ENCODE measurements at regions not wholly inside any gene's neighbourhood (a gene's known extent, or its start where the extent isn't known, plus 50 kb on each side); places are given as distances from the start of the nearest gene placed in this dataset.

DNA sequence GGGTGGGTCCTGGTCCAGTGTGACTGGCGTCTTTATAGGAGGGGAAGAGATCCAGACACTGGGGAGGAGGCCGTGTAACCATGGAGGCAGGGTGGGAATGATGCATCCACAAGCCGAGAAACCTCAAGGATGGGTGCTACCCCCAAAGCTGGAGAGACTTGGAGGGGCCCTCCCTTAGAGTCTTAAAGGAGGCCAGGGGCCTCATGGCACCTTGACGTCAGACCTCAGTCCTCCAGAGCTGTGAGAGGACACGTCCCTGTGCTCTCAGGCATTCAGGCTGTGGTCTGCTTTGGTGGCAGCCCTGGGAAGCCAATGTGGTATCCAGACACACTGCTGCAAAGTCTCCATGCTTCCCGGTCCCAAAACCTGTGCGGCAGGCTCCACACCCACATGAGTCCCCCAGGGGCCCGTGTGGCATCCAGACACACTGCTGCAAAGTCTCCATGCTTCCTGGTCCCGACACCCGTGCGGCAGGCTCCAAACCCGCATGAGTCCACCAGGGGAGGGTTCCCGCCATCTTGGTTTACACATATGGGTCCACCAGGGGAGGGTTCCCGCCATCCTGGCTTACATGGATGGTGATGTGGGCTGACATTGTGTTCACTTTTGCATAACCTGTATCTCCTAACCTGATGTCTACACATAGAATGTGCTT, 278.0 kb downstream of the SMOC2 start:
- no peak overlapping the region for H3K4me3 Mint-ChIP-seq
- TF ChIP-seq, protein P1, sequence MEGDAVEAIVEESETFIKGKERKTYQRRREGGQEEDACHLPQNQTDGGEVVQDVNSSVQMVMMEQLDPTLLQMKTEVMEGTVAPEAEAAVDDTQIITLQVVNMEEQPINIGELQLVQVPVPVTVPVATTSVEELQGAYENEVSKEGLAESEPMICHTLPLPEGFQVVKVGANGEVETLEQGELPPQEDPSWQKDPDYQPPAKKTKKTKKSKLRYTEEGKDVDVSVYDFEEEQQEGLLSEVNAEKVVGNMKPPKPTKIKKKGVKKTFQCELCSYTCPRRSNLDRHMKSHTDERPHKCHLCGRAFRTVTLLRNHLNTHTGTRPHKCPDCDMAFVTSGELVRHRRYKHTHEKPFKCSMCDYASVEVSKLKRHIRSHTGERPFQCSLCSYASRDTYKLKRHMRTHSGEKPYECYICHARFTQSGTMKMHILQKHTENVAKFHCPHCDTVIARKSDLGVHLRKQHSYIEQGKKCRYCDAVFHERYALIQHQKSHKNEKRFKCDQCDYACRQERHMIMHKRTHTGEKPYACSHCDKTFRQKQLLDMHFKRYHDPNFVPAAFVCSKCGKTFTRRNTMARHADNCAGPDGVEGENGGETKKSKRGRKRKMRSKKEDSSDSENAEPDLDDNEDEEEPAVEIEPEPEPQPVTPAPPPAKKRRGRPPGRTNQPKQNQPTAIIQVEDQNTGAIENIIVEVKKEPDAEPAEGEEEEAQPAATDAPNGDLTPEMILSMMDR (conservative IDR thresholded peaks at IDR 0.05) = no peak
- peaks cover 8% of the 10 kb centered on the region for H3K27me3 Mint-ChIP-seq
- no peak for DNase-seq (ENCODE audit: extremely low spot score, unreplicated experiment)
- no peaks in the 10 kb centered on the region for H3K4me1 Mint-ChIP-seq (ENCODE audit: unreplicated experiment)
- no peak overlapping the region for H3K27ac Mint-ChIP-seq
- no peaks in the 10 kb centered on the region for H3K36me3 Mint-ChIP-seq
- peaks cover 5% of the 10 kb centered on the region for H3K9me3 Mint-ChIP-seq

Measured in type B pancreatic cell (in vitro differentiated cells).